HepG2 (cell line): ENCODE measurements at regions not wholly inside any gene's neighbourhood (a gene's known extent, or its start where the extent isn't known, plus 50 kb on each side); places are given as distances from the start of the nearest gene placed in this dataset.

Source experiments
- CBFB ChIP-seq: sonication (generic); formaldehyde crosslinking; IDR thresholded peaks from 2 replicates; pipeline ENCODE4 v1.4.0; 2020; ENCODE audit warnings: missing genetic modification reagents
- CTCF ChIP-seq: sonication (generic); formaldehyde crosslinking; IDR thresholded peaks from 2 replicates; pipeline ENCODE4 v1.5.0; 2020; ENCODE audit warnings: mild to moderate bottlenecking, missing genetic modification reagents, moderate library complexity
- ETS1 ChIP-seq: sonication (generic); formaldehyde crosslinking; IDR thresholded peaks from 2 replicates; pipeline ENCODE4 v1.4.0; 2020; ENCODE audit warnings: missing genetic modification reagents
- HCFC1 ChIP-seq: fragments of 150-350 bp; IDR thresholded peaks from 2 replicates; pipeline ENCODE4 v1.6.1; 2014; ENCODE audit warnings: low read depth, low read length
- KAT7 ChIP-seq: IDR thresholded peaks from 2 replicates; pipeline ENCODE4 v1.6.1; 2018; ENCODE audit warnings: borderline replicate concordance, missing compliant biosample characterization
- KIAA2018 ChIP-seq: sonication (generic); formaldehyde crosslinking; IDR thresholded peaks from 2 replicates; pipeline ENCODE4 v1.5.0; 2020; ENCODE audit warnings: mild to moderate bottlenecking, missing genetic modification reagents, borderline replicate concordance
- PHF21A ChIP-seq: sonication (generic); formaldehyde crosslinking; IDR thresholded peaks from 2 replicates; pipeline ENCODE4 v1.5.0; 2020; ENCODE audit warnings: mild to moderate bottlenecking, missing genetic modification reagents
- PITX1 ChIP-seq: sonication (generic); formaldehyde crosslinking; IDR thresholded peaks from 2 replicates; pipeline ENCODE4 v1.5.1; 2020; ENCODE audit warnings: mild to moderate bottlenecking, missing genetic modification reagents
- POLR2A ChIP-seq, 2 experiments: IDR thresholded peaks; 2 replicates each; pipeline ENCODE4 v1.6.1; 2011; ENCODE audit warnings: low read depth in 2 of 2, low read length in 2 of 2, mild to moderate bottlenecking in 1 of 2, moderate library complexity in 1 of 2; ENCODE audit not compliant: insufficient read depth in 1 of 2
- RAD21 ChIP-seq: fragments of 450-650 bp; formaldehyde crosslinking; IDR thresholded peaks from 2 replicates; pipeline ENCODE4 v1.5.0; 2020; ENCODE audit warnings: mild to moderate bottlenecking
- SP2 ChIP-seq: sonication (generic); formaldehyde crosslinking; IDR thresholded peaks from 2 replicates; pipeline ENCODE4 v1.5.1; 2020; ENCODE audit warnings: mild to moderate bottlenecking, missing genetic modification reagents
- ZFY ChIP-seq: sonication (generic); formaldehyde crosslinking; IDR thresholded peaks from 2 replicates; pipeline ENCODE4 v1.4.0; 2020; ENCODE audit warnings: missing genetic modification reagents
- ZNF224 ChIP-seq: sonication (generic); formaldehyde crosslinking; IDR thresholded peaks from 2 replicates; pipeline ENCODE4 v1.5.0; 2020; ENCODE audit warnings: mild to moderate bottlenecking, missing genetic modification reagents
- ZNF563 ChIP-seq: sonication (generic); formaldehyde crosslinking; IDR thresholded peaks from 2 replicates; pipeline ENCODE4 v1.8.0; 2022; ENCODE audit warnings: mild to moderate bottlenecking, moderate library complexity, missing genetic modification reagents

GRCh38 chr7:12961910-12962480 lies 274.6 kb downstream of the ARL4A start:
- TF ChIP-seq POLR2A (IDR thresholded peaks at IDR 0.05; ENCODE audit: insufficient read depth in 1 of 2, low read depth in 2 of 2, low read length in 2 of 2) (no peak), CBFB (CRISPR knock-in tag) (no peak), ZNF563 (CRISPR knock-in tag) (no peak), ETS1 (no peak), HCFC1 (no peak), ZFY (no peak), RAD21 (CRISPR knock-in tag) (no peak), PHF21A (CRISPR knock-in tag) (no peak), KIAA2018 (CRISPR knock-in tag) (no peak), CTCF (CRISPR knock-in tag) (no peak), KAT7 (CRISPR knock-in tag) (no peak), PITX1 (CRISPR knock-in tag) (no peak), ZNF224 (CRISPR knock-in tag) (no peak), SP2 (no peak)
